GM12878 (cell line): ENCODE measurements at regions not wholly inside any gene's neighbourhood (a gene's known extent, or its start where the extent isn't known, plus 50 kb on each side); places are given as distances from the start of the nearest gene placed in this dataset.

Source experiments
- ATAC-seq: fragments of 200-7000 bp; cut with Tn5 transposase; 3 replicates; pipeline ENCODE4 v1.9.1; 2020; ENCODE audit warnings: mild to moderate bottlenecking, moderate library complexity
- BruUV-seq: library from RNA; stranded (reverse); fragments of 400-500 nt; replicated peaks from 2 replicates; lab custom pipeline; 2021; lab: Mats Ljungman, UMichigan
- CTCF ChIA-PET: fragments of 300-600 bp; sonication (Branson Sonifier 250); formaldehyde crosslinking; extraction: SDS; loops from one replicate; lab custom pipeline; 2021; ENCODE audit warnings: inconsistent platforms; lab: Yijun Ruan, JAX
- POLR2A ChIA-PET: fragments of 350-600 bp; formaldehyde crosslinking; extraction: SDS; loops from one replicate; lab custom pipeline; 2021; ENCODE audit warnings: inconsistent platforms; lab: Charles Lee
- RAD21 ChIA-PET: fragments of 300-600 bp; sonication (Branson Sonifier 250); formaldehyde crosslinking; loops from one replicate; lab custom pipeline; 2023; ENCODE audit warnings: antibody characterized with exemption; ENCODE audit not compliant: unreplicated experiment; lab: Charles Lee
- SMC1A ChIA-PET: fragments of 300-600 bp; sonication (Branson Sonifier 250); formaldehyde crosslinking; loops from one replicate; lab custom pipeline; 2023; ENCODE audit not compliant: unreplicated experiment, uncharacterized antibody; lab: Charles Lee
- DNase-seq: peaks from one replicate; pipeline ENCODE4 v3.0.0-alpha.2; 2011; ENCODE audit warnings: low read depth, low spot score
- FAIRE-seq: peaks from 3 replicates; lab custom pipeline; 2011; peaks lifted over from hg19 to GRCh38; lab: Jason Lieb, UNC
- H2AFZ ChIP-seq: 2 replicates; pipeline ENCODE4 v1.6.0; 2011; ENCODE audit warnings: low read depth, low read length, control low read depth; ENCODE audit not compliant: control insufficient read depth
- H3K27ac ChIP-seq: 2 replicates; pipeline ENCODE4 v1.5.1; 2011; ENCODE audit warnings: control low read depth; ENCODE audit not compliant: control insufficient read depth, insufficient read depth
- H3K27me3 ChIP-seq, 2 experiments: replicated peaks in 1 of 2; 2 replicates each; pipeline versions ENCODE4 v1.6.0 to v1.6.1; 2011; ENCODE audit warnings: low read length in 1 of 2; ENCODE audit not compliant: control insufficient read depth in 2 of 2, insufficient read depth in 2 of 2
- H3K36me3 ChIP-seq, 2 experiments: 2 replicates each; pipeline ENCODE4 v1.5.1; 2011; ENCODE audit warnings: low read length in 1 of 2; ENCODE audit not compliant: control insufficient read depth in 2 of 2, insufficient read depth in 2 of 2
- H3K4me1 ChIP-seq: 2 replicates; pipeline ENCODE4 v1.6.1; 2011; ENCODE audit warnings: mild to moderate bottlenecking, low read length, moderate library complexity, mixed read lengths; ENCODE audit not compliant: control insufficient read depth, insufficient read depth
- H3K4me2 ChIP-seq: 2 replicates; pipeline ENCODE4 v1.6.0; 2011; ENCODE audit warnings: control low read depth; ENCODE audit not compliant: control insufficient read depth, insufficient read depth
- H3K4me3 ChIP-seq: fragments of 200-600 bp; sonication (generic); 2 replicates; pipeline ENCODE4 v1.5.1; 2016
- H3K79me2 ChIP-seq: 2 replicates; pipeline ENCODE4 v1.6.0; 2011; ENCODE audit warnings: low read length; ENCODE audit not compliant: control insufficient read depth, insufficient read depth
- H3K9ac ChIP-seq: 2 replicates; pipeline ENCODE4 v1.8.0; 2011; ENCODE audit warnings: low read length, control low read depth, mixed read lengths; ENCODE audit not compliant: control insufficient read depth, insufficient read depth
- H3K9me3 ChIP-seq: replicated peaks from 3 replicates; pipeline ENCODE4 v1.5.1; 2011; ENCODE audit warnings: mild to moderate bottlenecking, low read length; ENCODE audit not compliant: control insufficient read depth, insufficient read depth
- H4K20me1 ChIP-seq: 2 replicates; pipeline ENCODE4 v1.6.0; 2011; ENCODE audit not compliant: control insufficient read depth, insufficient read depth
- ATF3 ChIP-seq: IDR thresholded peaks from 2 replicates; pipeline ENCODE4 v1.6.1; 2011; ENCODE audit warnings: low read depth, mild to moderate bottlenecking, low read length, moderate library complexity, borderline replicate concordance; ENCODE audit errors: extremely low read depth
- CBX3 ChIP-seq: fragments of 200-600 bp; sonication (generic); IDR thresholded peaks from 2 replicates; pipeline ENCODE4 v1.6.1; 2016; ENCODE audit warnings: low read depth, borderline replicate concordance
- CHD2 ChIP-seq: IDR thresholded peaks from 2 replicates; pipeline ENCODE4 v1.6.1; 2011; ENCODE audit warnings: low read depth, low read length, improper control_type of control experiment, borderline replicate concordance
- E2F4 ChIP-seq: IDR thresholded peaks from 2 replicates; pipeline ENCODE4 v1.6.1; 2012; ENCODE audit warnings: low read depth, low read length, improper control_type of control experiment
- GATAD2B ChIP-seq: fragments of 450-650 bp; conservative IDR thresholded peaks from 2 replicates; pipeline ENCODE4 v1.6.1; 2017; ENCODE audit warnings: low read depth, mild to moderate bottlenecking, moderate library complexity
- IRF4 ChIP-seq: IDR thresholded peaks from 2 replicates; pipeline ENCODE4 v1.6.1; 2011; ENCODE audit warnings: low read depth, low read length
- MAX ChIP-seq: IDR thresholded peaks from 2 replicates; pipeline ENCODE4 v1.6.1; 2012; ENCODE audit warnings: low read depth, low read length, improper control_type of control experiment
- NFYA ChIP-seq: IDR thresholded peaks from 2 replicates; pipeline ENCODE4 v1.6.1; 2011; ENCODE audit warnings: low read depth, mild to moderate bottlenecking, low read length, improper control_type of control experiment, borderline replicate concordance
- PML ChIP-seq: IDR thresholded peaks from 2 replicates; pipeline ENCODE4 v1.6.1; 2012; ENCODE audit warnings: low read length, inconsistent platforms
- POU2F2 ChIP-seq: IDR thresholded peaks from 3 replicates; pipeline ENCODE4 v1.6.1; 2011; ENCODE audit warnings: low read depth, mild to moderate bottlenecking, low read length, borderline replicate concordance
- SIN3A ChIP-seq: IDR thresholded peaks from 2 replicates; pipeline ENCODE4 v1.6.1; 2012; ENCODE audit warnings: low read depth, low read length, improper control_type of control experiment
- SMC3 ChIP-seq: IDR thresholded peaks from 2 replicates; pipeline ENCODE4 v1.6.1; 2011; ENCODE audit warnings: low read length, improper control_type of control experiment, borderline replicate concordance
- SREBF2 ChIP-seq: IDR thresholded peaks from 2 replicates; pipeline ENCODE4 v1.6.1; 2012; ENCODE audit warnings: mild to moderate bottlenecking, low read length
- ZNF24 ChIP-seq: fragments of 450-650 bp; IDR thresholded peaks from 2 replicates; pipeline ENCODE4 v1.6.1; 2017; ENCODE audit warnings: antibody characterized with exemption, mild to moderate bottlenecking
- ZNF622 ChIP-seq: fragments of 450-650 bp; IDR thresholded peaks from 2 replicates; pipeline ENCODE4 v1.6.1; 2017; ENCODE audit warnings: mild to moderate bottlenecking, inconsistent platforms
- in situ Hi-C: fragments of 300-500 bp; cut with MboI; formaldehyde crosslinking; loops from 9 replicates; pipeline ENCODE4 v1.14.3; 2018; ENCODE audit warnings: mixed read lengths
- intact Hi-C: fragments of 100-400 bp; cut with micrococcal nuclease; formaldehyde crosslinking; loops from one replicate; pipeline ENCODE4 v1.14.2; 2022; ENCODE audit not compliant: unreplicated experiment
- TF ChIP-seq, protein P1 (sequence below): fragments of 450-650 bp; IDR thresholded peaks from 2 replicates; pipeline ENCODE4 v1.6.1; 2017; ENCODE audit warnings: mild to moderate bottlenecking, low read depth, inconsistent platforms; ENCODE audit not compliant: poor library complexity, severe bottlenecking
- TF ChIP-seq, protein P2 (sequence below): fragments of 450-650 bp; IDR thresholded peaks from 2 replicates; pipeline ENCODE4 v1.6.1; 2014; ENCODE audit warnings: mild to moderate bottlenecking

GRCh38 chr2:161055289-161055688, 104.9 kb upstream of the TANK start:
- H3K36me3 ChIP-seq: no peaks in the 10 kb centered on the region
- no peaks in the 10 kb centered on the region for H4K20me1 ChIP-seq
- no TSS peak for BruUV-seq
- no peaks in the 10 kb centered on the region for H3K9me3 ChIP-seq
- H3K27ac ChIP-seq: no peak overlapping the region
- H3K9ac ChIP-seq: no peak overlapping the region
- H3K4me2 ChIP-seq: no peak overlapping the region
- ChIA-PET RAD21 (interaction anchor here (2.2 kb wide), 1 partner anchor 9 kb away, joined by 9 read pairs; no protein-coding TSS in a partner anchor), POLR2A (no interaction called here), SMC1A (interaction anchor here (0.9 kb wide), 1 partner anchor 732 kb away, joined by 3 read pairs; no protein-coding TSS in a partner anchor), CTCF (interaction anchor here (0.6 to 4.3 kb wide), 3 partner anchors 9 to 182 kb away, joined by 3 to 27 read pairs (median 4); no protein-coding TSS in a partner anchor)
- intact Hi-C loops (no loop called here), in situ Hi-C loops (no loop called here)
- no peaks in the 10 kb centered on the region for H3K79me2 ChIP-seq
- no peaks in the 10 kb centered on the region; a peak in 2 of 4 replicates for H3K27me3 ChIP-seq
- DNase-seq (no peak), ATAC-seq (no peak), FAIRE-seq (no peak)
- no peak overlapping the region for H3K4me3 ChIP-seq
- no peaks in the 10 kb centered on the region for H3K4me1 ChIP-seq
- H2AFZ ChIP-seq: no peak overlapping the region
- TF ChIP-seq NFYA: no peak
- no peak for TF ChIP-seq SREBF2
- TF ChIP-seq ATF3: no peak
- TF ChIP-seq POU2F2: no peak
- no peak for TF ChIP-seq SMC3
- TF ChIP-seq CHD2: no peak
- no peak for TF ChIP-seq CBX3
- no peak for TF ChIP-seq ZNF24
- no peak for TF ChIP-seq MAX
- TF ChIP-seq, protein P1, sequence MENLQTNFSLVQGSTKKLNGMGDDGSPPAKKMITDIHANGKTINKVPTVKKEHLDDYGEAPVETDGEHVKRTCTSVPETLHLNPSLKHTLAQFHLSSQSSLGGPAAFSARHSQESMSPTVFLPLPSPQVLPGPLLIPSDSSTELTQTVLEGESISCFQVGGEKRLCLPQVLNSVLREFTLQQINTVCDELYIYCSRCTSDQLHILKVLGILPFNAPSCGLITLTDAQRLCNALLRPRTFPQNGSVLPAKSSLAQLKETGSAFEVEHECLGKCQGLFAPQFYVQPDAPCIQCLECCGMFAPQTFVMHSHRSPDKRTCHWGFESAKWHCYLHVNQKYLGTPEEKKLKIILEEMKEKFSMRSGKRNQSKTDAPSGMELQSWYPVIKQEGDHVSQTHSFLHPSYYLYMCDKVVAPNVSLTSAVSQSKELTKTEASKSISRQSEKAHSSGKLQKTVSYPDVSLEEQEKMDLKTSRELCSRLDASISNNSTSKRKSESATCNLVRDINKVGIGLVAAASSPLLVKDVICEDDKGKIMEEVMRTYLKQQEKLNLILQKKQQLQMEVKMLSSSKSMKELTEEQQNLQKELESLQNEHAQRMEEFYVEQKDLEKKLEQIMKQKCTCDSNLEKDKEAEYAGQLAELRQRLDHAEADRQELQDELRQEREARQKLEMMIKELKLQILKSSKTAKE: no peak
- no peak for TF ChIP-seq IRF4
- no peak for TF ChIP-seq GATAD2B
- no peak for TF ChIP-seq SIN3A
- TF ChIP-seq PML: no peak
- TF ChIP-seq, protein P2, sequence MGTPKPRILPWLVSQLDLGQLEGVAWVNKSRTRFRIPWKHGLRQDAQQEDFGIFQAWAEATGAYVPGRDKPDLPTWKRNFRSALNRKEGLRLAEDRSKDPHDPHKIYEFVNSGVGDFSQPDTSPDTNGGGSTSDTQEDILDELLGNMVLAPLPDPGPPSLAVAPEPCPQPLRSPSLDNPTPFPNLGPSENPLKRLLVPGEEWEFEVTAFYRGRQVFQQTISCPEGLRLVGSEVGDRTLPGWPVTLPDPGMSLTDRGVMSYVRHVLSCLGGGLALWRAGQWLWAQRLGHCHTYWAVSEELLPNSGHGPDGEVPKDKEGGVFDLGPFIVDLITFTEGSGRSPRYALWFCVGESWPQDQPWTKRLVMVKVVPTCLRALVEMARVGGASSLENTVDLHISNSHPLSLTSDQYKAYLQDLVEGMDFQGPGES: no peak
- no peak for TF ChIP-seq ZNF622
- no peak for TF ChIP-seq E2F4
